Naive thymus-derived CD4-positive, alpha-beta T cell (primary cell): ENCODE measurements at regions not wholly inside any gene's neighbourhood (a gene's known extent, or its start where the extent isn't known, plus 50 kb on each side); places are given as distances from the start of the nearest gene placed in this dataset.

Experiments
- ATAC-seq: fragments of 150-1000 bp; cut with Tn5 transposase; 2 replicates; pipeline ENCODE4 v1.10.0; 2021; ENCODE audit warnings: mild to moderate bottlenecking, moderate library complexity
- CTCF ChIA-PET: fragments of 350-600 bp; sonication (Branson Sonifier 250); formaldehyde crosslinking; loops from one replicate; lab custom pipeline; 2021; ENCODE audit warnings: antibody characterized with exemption; lab: Charles Lee
- POLR2A ChIA-PET: fragments of 350-600 bp; sonication (Branson Sonifier 250); formaldehyde crosslinking; loops from one replicate; lab custom pipeline; 2021; ENCODE audit warnings: antibody characterized with exemption, inconsistent platforms; lab: Charles Lee
- DNase-seq, 9 donors: peaks; one replicate each; pipeline versions ENCODE4 v3.0.0 to v3.0.0-alpha.2; 2020 to 2022; ENCODE audit warnings: mixed read lengths in 1 of 9
- H3K27ac ChIP-seq: one replicate; pipeline ENCODE4 v1.7.0; 2013; ENCODE audit warnings: mild to moderate bottlenecking, low read depth, low read length, moderate library complexity
- H3K27me3 ChIP-seq, 2 donors: one replicate each; pipeline ENCODE4 v1.7.0; 2013; ENCODE audit warnings: low read length in 2 of 2, mild to moderate bottlenecking in 2 of 2, moderate library complexity in 2 of 2; ENCODE audit not compliant: control insufficient read depth in 2 of 2, insufficient read depth in 2 of 2
- H3K36me3 ChIP-seq, 3 experiments: 1 replicate in 2 of 3; 2 replicates in 1 of 3; pipeline ENCODE4 v1.7.0; 2013; ENCODE audit warnings: low read length in 3 of 3, mild to moderate bottlenecking in 3 of 3, moderate library complexity in 1 of 3; ENCODE audit not compliant: insufficient read depth in 3 of 3, control insufficient read depth in 2 of 3
- H3K4me1 ChIP-seq, 2 donors: one replicate each; pipeline ENCODE4 v1.7.0; 2013; ENCODE audit warnings: low read length in 2 of 2, mild to moderate bottlenecking in 2 of 2, moderate library complexity in 1 of 2; ENCODE audit not compliant: control insufficient read depth in 2 of 2, insufficient read depth in 2 of 2
- H3K4me3 ChIP-seq: 2 replicates; pipeline ENCODE4 v1.7.0; 2013; ENCODE audit warnings: mild to moderate bottlenecking, low read length
- H3K9me3 ChIP-seq, 3 experiments: 1 replicate in 2 of 3; 2 replicates in 1 of 3; pipeline ENCODE4 v1.7.0; 2013; ENCODE audit warnings: low read length in 3 of 3; ENCODE audit not compliant: control insufficient read depth in 2 of 3
- H3K27ac Mint-ChIP-seq, 9 donors: one replicate each; pipeline ENCODE4 v1.8.0; 2020 to 2022; ENCODE audit warnings: mixed read lengths in 9 of 9, mild to moderate bottlenecking in 8 of 9, moderate library complexity in 5 of 9, inconsistent platforms in 2 of 9
- H3K27me3 Mint-ChIP-seq, 5 donors: one replicate each; pipeline ENCODE4 v1.8.0; 2021 to 2022; ENCODE audit warnings: mixed read lengths in 5 of 5, mild to moderate bottlenecking in 1 of 5
- H3K36me3 Mint-ChIP-seq, 5 donors: one replicate each; pipeline ENCODE4 v1.8.0; 2020 to 2022; ENCODE audit warnings: mixed read lengths in 5 of 5, mild to moderate bottlenecking in 3 of 5, inconsistent platforms in 1 of 5
- H3K4me1 Mint-ChIP-seq, 7 donors: one replicate each; pipeline ENCODE4 v1.8.0; 2020 to 2022; ENCODE audit warnings: mixed read lengths in 7 of 7, mild to moderate bottlenecking in 3 of 7, inconsistent platforms in 1 of 7
- H3K4me3 Mint-ChIP-seq, 10 donors: one replicate each; pipeline ENCODE4 v1.8.0; 2020 to 2022; ENCODE audit warnings: mild to moderate bottlenecking in 10 of 10, mixed read lengths in 10 of 10, moderate library complexity in 6 of 10, inconsistent platforms in 2 of 10
- H3K9me3 Mint-ChIP-seq, 11 donors: one replicate each; pipeline ENCODE4 v1.8.0; 2020 to 2022; ENCODE audit warnings: mixed read lengths in 11 of 11, mild to moderate bottlenecking in 4 of 11, inconsistent platforms in 1 of 11, moderate library complexity in 1 of 11
- intact Hi-C, 2 donors: fragments of 100-400 bp; cut with micrococcal nuclease; formaldehyde crosslinking; loops; one replicate each; pipeline ENCODE4 v1.15.1; 2023

DNA sequence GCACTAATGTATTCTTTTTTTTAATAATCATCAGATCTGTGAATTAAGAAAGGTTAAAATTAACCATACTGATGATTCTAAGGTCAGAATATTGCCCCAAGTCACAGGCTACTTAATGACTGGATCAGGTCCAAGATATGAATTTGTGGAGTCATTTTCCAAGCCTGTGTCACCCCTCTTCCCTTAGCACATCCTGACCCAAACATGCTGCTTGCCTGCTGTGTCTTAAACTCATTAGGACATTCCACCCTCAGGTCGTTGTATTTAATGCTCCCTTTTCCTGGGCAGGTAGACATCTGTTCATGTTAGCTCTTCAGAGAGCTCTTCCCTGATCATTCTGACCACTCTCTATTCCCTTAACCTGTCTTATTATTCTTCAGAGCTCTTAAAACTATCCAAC, 463.5 kb upstream of the PDE3A start:
- no peaks in the 10 kb centered on the region for H3K4me1 ChIP-seq
- Mint-ChIP-seq H3K36me3 (no peaks in the 10 kb centered on the region), H3K27me3 (peaks cover 0 to 7% (median 0%) of the 10 kb centered on the region in 5 donors), H3K27ac (no peak overlapping the region), H3K9me3 (peaks cover 0 to 6% (median 0%) of the 10 kb centered on the region in 11 donors), H3K4me3 (no peak overlapping the region), H3K4me1 (no peaks in the 10 kb centered on the region)
- POLR2A ChIA-PET = no interaction called here
- no peaks in the 10 kb centered on the region for H3K27me3 ChIP-seq
- H3K9me3 ChIP-seq = no peaks in the 10 kb centered on the region
- no peaks in the 10 kb centered on the region for H3K36me3 ChIP-seq
- no peak overlapping the region for H3K4me3 ChIP-seq
- CTCF ChIA-PET = no interaction called here
- no peak overlapping the region for H3K27ac ChIP-seq
- DNase-seq = no peak
- intact Hi-C loops = no loop called here
- ATAC-seq = no peak

DNA sequence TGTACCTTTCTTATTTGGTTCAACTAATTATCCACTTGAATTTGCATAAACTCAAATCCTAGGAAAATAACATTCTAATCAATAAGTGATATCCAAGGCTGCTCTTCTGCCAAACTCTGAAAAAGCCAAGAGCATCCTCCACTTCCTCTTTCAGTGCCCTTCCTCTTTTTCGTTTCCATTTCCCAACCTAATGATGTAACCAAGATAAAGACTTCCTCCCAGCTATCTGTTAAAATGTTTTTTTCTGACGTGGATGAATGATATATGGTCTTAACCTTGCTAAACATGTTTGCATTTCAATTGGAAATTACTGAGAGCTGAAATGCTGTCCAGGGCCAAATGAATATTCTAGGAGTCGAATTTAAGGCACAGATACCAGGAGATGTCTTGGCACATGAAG, 459.5 kb upstream of the PDE3A start:
- no peaks in the 10 kb centered on the region for H3K4me1 ChIP-seq
- Mint-ChIP-seq H3K4me1 (no peaks in the 10 kb centered on the region), H3K36me3 (no peaks in the 10 kb centered on the region), H3K4me3 (no peak overlapping the region), H3K9me3 (peaks cover 0 to 7% (median 0%) of the 10 kb centered on the region in 11 donors), H3K27me3 (peaks cover 0 to 7% (median 0%) of the 10 kb centered on the region in 5 donors), H3K27ac (no peak overlapping the region)
- no peak overlapping the region for H3K27ac ChIP-seq
- H3K4me3 ChIP-seq = no peak overlapping the region
- H3K36me3 ChIP-seq = no peaks in the 10 kb centered on the region
- H3K27me3 ChIP-seq = no peaks in the 10 kb centered on the region
- ATAC-seq (peak; percentile 54), DNase-seq (no peak)
- POLR2A ChIA-PET = no interaction called here
- H3K9me3 ChIP-seq = no peaks in the 10 kb centered on the region
- intact Hi-C loops = no loop called here
- CTCF ChIA-PET = interaction anchor here (0.5 kb wide), 1 partner anchor 18 kb away, joined by 3 read pairs; no protein-coding TSS in a partner anchor

DNA sequence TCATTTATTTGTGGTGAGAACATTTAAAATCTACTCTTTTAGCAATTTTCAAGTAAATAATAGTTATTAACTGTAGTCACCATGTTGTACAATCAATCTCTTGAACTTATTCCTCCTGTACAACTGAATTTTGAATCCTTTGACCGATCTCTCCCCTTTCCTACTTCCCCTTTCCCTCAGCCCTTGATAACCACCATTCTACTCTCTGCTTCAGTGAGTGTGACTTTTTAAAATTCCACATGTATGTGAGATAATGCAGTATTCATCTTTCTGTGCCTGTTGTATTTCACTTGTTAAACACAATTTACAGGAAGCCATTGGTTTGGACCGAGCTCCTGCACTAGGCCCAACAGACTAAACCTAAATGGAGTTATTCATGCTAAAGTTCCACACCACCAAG, 458.9 kb upstream of the PDE3A start:
- POLR2A ChIA-PET = no interaction called here

DNA sequence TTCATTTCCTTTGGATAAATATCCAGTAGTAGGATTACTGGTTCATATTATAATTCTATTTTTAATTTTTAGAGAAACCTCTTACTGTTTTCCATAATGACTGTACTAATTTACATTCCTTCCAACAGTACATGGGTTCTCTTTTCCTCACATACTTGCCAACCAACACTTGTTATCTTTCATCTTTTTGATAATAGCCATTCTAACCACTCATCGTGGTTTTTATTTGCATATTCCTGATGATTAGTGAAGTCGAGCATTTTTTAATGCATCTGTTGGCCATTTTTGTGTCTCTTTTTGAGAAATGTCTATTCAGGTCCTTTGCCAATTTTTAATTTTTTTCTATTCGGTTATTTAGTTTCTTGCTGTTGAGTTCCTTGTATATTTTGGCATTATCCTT, 457.7 kb upstream of the PDE3A start:
- intact Hi-C loops = no loop called here
- Histone ChIP-seq H3K4me1 (no peaks in the 10 kb centered on the region), H3K36me3 (no peaks in the 10 kb centered on the region), H3K9me3 (no peaks in the 10 kb centered on the region), H3K27me3 (peaks cover 0 to 3% of the 10 kb centered on the region in 2 donors), H3K4me3 (no peak overlapping the region), H3K27ac (no peak overlapping the region)
- H3K27ac Mint-ChIP-seq = no peak overlapping the region
- H3K9me3 Mint-ChIP-seq = peaks cover 0 to 6% (median 0%) of the 10 kb centered on the region in 11 donors
- ChIA-PET POLR2A (no interaction called here), CTCF (no interaction called here)
- H3K4me1 Mint-ChIP-seq = no peaks in the 10 kb centered on the region
- peaks cover 0 to 7% (median 0%) of the 10 kb centered on the region in 5 donors for H3K27me3 Mint-ChIP-seq
- H3K4me3 Mint-ChIP-seq = no peak overlapping the region
- no peak for DNase-seq
- ATAC-seq = no peak
- H3K36me3 Mint-ChIP-seq = no peaks in the 10 kb centered on the region

More for the DNA sequence above, 458.9 kb upstream of the PDE3A start:
- Mint-ChIP-seq H3K9me3 (peaks cover 0 to 7% (median 0%) of the 10 kb centered on the region in 11 donors), H3K4me1 (no peaks in the 10 kb centered on the region), H3K27me3 (peaks cover 0 to 7% (median 0%) of the 10 kb centered on the region in 5 donors), H3K36me3 (no peaks in the 10 kb centered on the region), H3K27ac (no peak overlapping the region), H3K4me3 (no peak overlapping the region)
- Histone ChIP-seq H3K27ac (no peak overlapping the region), H3K36me3 (no peaks in the 10 kb centered on the region), H3K4me3 (no peak overlapping the region), H3K27me3 (no peaks in the 10 kb centered on the region), H3K4me1 (no peaks in the 10 kb centered on the region), H3K9me3 (no peaks in the 10 kb centered on the region)
- CTCF ChIA-PET = no interaction called here
- intact Hi-C loops = no loop called here
- DNase-seq = no peak
- no peak for ATAC-seq

DNA sequence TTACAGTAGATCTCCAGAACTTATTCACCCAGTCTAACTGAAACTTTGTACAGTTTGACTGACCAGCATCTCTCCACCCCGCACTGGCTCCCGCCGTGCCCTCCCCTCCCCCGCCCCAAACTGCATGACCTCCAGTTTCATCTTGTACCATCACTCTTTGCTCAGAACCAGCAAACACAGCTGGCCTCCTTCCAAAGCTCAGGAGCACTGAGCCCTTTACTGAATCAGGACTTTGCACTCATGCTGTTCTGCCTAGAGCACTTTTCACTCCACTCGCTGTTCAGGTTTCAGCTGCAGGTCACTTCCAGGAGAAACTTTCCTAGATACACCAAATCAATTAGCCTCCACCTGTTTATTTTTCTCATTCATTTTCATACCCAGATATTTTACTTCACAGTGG, 455.3 kb upstream of the PDE3A start:
- intact Hi-C loops = no loop called here
- DNase-seq (no peak), ATAC-seq (no peak)
- Histone ChIP-seq H3K4me1 (no peaks in the 10 kb centered on the region), H3K4me3 (no peak overlapping the region), H3K27me3 (peaks cover 0 to 3% of the 10 kb centered on the region in 2 donors), H3K27ac (no peak overlapping the region), H3K9me3 (no peaks in the 10 kb centered on the region), H3K36me3 (no peaks in the 10 kb centered on the region)
- Mint-ChIP-seq H3K27ac (no peak overlapping the region), H3K4me3 (no peak overlapping the region), H3K9me3 (peaks cover 0 to 7% (median 0%) of the 10 kb centered on the region in 11 donors), H3K36me3 (no peaks in the 10 kb centered on the region), H3K4me1 (no peaks in the 10 kb centered on the region), H3K27me3 (peaks cover 0 to 5% (median 2%) of the 10 kb centered on the region in 5 donors)
- POLR2A ChIA-PET = no interaction called here
- CTCF ChIA-PET = no interaction called here

DNA sequence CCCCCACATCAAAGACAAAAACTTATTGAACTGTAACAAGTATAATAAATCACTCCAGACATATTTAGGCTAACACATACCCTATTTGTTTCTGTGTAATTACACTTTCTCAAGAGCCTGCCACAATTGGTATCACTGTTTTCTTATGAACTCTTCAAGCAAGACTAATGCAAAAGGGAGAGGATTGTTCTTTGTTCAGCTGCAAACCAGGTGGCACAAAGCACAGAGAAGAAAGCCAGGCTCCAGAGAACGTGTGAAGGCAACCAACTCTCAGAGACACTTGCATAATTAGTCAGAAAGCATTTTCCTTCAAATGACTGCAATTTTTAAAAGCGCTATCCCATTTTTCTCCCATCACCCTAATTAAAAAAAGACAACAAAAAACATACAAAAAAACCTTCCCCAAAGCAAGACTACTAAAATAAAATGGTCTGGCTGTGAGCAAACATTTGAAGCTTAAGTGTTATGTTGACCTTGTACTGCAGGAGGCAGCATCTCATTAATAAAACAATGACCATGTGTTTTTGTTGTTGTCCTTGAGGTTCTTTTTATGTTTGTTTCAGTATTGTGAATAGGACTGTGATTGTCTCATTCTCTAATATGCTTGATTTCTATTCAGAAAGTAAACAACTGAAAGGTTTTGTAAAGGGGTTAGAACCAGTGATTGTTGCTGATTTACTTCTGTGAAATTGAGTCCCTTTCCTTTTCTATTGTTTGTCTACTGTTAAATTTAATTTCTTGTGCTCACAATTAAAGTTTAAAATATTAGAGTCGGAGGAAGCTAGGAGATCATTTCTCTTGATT, 452.7 kb upstream of the PDE3A start:
- no peaks in the 10 kb centered on the region for H3K4me1 ChIP-seq
- Mint-ChIP-seq H3K4me1 (no peaks in the 10 kb centered on the region), H3K27ac (no peak overlapping the region), H3K36me3 (no peaks in the 10 kb centered on the region), H3K4me3 (no peak overlapping the region), H3K27me3 (peaks cover 0 to 5% (median 0%) of the 10 kb centered on the region in 5 donors), H3K9me3 (peaks cover 0 to 9% (median 0%) of the 10 kb centered on the region in 11 donors)
- H3K9me3 ChIP-seq = no peaks in the 10 kb centered on the region
- ATAC-seq (peak; percentile 38), DNase-seq (no peak)
- intact Hi-C loops = no loop called here
- POLR2A ChIA-PET = no interaction called here
- H3K4me3 ChIP-seq = no peak overlapping the region
- peaks cover 0 to 3% of the 10 kb centered on the region in 2 donors for H3K27me3 ChIP-seq
- no peaks in the 10 kb centered on the region for H3K36me3 ChIP-seq
- no peak overlapping the region for H3K27ac ChIP-seq
- CTCF ChIA-PET = no interaction called here
